Endothelial cell of hepatic sinusoid (primary cell): ENCODE measurements at regions not wholly inside any gene's neighbourhood (a gene's known extent, or its start where the extent isn't known, plus 50 kb on each side); places are given as distances from the start of the nearest gene placed in this dataset.

ENCODE experiments used
- in situ Hi-C: cut with HindIII; loops from 2 replicates; pipeline ENCODE4 v1.10.0; 2017; ENCODE audit warnings: low sequenced_read_pairs

DNA sequence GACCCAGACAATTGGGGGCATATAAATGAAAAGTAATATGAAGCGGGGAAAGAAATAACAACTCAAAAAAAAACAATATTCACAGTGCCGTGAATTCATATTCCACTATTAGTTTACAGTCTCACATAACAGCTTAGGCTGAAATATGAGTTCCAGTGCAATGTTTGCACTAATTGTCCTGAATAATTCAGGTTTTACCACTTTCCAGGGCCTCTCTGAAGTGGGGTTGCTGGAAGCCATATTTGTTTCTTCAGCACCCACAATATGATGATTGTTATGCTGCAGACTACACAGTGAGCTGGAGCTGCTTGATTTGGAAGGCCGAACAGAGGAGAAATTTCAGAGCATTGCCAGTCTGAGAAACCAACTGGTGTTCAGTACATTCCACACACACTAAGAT, 894.5 kb upstream of the ACVR2A start:
- in situ Hi-C loops = no loop called here

GRCh38 chr2:146949400-146949799, 895.4 kb upstream of the ACVR2A start:
- in situ Hi-C loops = no loop called here

GRCh38 chr2:146944601-146945000, 900.2 kb upstream of the ACVR2A start:
- in situ Hi-C loops = no loop called here

DNA sequence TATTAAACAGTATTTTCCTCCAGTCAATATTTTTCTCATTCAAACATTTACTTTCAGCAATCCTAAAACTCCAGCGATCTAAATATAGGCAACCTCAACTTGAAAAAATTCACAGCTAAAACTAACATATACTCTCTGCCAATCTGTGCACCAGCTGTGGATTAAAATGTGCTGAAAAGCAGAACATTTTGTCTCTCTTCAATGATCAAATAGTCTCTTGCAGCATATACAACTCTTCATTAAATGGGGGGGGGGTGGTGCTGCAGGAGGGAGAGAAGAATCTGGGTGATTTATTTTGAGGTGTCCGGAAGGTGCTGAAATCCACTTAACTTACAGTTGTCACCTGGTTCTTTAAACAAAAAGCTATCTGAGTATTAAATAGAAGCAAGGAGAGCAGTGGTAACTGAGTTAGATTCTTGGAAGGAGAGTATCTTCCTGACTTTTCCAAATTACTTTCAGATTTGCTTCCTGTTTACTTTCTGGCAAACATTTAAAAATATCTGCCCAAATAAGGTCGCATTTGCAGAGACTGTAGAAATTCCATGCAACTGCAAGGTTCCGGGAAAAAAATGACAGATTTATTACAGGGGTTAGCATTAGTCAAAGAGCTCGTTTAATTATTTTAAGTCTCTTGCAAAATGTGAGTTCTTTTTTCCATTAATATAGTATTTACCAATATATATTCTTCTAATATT, 904.7 kb upstream of the ACVR2A start:
- in situ Hi-C loops = no loop called here

- in situ Hi-C loops = loop anchor here (5.0 kb wide), 1 partner anchor 92 kb away; no protein-coding TSS in a partner anchor
Observed at GRCh38 chr2:146934921-146935320, 909.9 kb upstream of the ACVR2A start.

GRCh38 chr2:146931109-146931508, 913.7 kb upstream of the ACVR2A start:
- in situ Hi-C loops = loop anchor here (5.0 kb wide), 1 partner anchor 96 kb away; no protein-coding TSS in a partner anchor

GRCh38 chr2:146927080-146927711, 917.6 kb upstream of the ACVR2A start:
- in situ Hi-C loops = no loop called here

DNA sequence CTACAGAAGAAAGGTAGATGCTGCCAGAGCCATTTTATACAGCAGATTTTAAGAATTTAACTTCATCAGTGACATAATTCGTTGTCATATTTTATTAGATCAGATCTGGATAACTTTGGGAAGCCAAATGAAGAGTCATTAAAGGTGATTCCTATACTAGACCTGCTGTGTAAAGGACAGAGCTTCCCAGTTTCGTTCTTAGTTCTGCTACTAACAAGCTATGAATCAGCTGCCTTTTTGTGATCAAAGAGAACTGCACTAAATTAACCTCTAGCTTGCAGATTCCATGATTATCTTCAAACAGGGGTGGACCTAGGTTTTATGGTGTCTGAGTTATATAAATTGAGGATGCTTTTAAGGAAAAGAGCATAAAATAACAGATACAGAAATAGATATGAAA, 926.5 kb upstream of the ACVR2A start:
- in situ Hi-C loops = no loop called here

- in situ Hi-C loops = no loop called here
Observed at GRCh38 chr2:146917431-146918042, 927.3 kb upstream of the ACVR2A start.

DNA sequence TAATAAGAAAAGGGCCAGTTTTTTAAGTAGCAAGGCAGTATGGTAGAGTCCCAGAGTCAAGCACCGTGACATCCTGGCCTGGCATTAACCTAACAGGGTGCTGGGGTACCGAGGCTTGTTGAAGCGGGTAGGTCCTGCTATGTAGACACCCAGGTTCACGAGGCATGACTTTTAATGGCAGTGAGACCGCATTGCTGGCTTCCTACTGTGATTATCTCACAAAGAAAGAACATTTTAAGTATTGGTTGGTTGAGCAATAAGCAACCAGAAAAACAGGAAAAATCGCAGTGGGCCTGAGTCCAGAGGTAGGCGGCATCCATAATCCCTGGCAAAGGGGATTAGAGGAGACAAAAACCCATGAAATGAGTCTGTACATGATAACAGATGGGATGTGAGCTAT, 927.9 kb upstream of the ACVR2A start:
- in situ Hi-C loops = no loop called here

DNA sequence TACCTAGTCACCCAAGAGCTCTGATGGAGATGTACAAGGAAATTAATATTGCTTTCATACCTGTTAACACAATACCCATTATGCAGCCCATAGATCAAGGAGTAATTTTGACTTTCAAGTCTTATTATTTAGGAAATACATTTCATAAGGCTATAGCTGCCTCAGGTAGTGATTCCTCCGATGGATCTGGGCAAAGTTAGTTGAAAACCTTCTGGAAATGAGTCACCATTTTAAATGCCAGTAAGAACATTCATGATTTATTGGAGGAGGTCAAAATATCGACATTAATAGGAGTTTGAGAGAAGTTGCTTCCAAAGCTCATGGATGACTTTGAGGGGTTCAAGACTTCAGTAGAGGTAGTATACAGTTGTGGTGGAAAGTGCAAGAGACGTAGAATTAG, 931.4 kb upstream of the ACVR2A start:
- in situ Hi-C loops = no loop called here

GRCh38 chr2:146912536-146912935, 932.3 kb upstream of the ACVR2A start:
- in situ Hi-C loops = no loop called here

DNA sequence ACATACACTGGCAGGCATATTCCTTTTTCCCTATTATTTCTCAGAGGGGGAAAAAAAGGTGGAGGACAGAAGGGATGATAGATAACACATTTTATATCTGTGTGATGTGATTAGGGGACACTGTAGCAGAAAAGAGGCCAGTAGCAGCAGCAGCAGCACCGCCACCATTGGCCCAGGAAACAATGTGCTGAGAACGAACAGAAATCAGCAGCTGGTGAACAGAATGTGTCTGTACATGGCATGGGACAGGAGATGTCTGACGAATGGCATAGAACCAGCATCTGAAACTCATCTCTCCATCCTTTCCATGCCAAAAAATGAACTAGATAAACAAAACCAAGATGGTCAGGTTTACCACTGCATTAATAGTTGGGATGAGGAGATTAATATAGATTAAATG, 936.1 kb upstream of the ACVR2A start:
- in situ Hi-C loops = no loop called here

- in situ Hi-C loops = loop anchor here (5.0 kb wide), 1 partner anchor 56 kb away; no protein-coding TSS in a partner anchor
Observed at GRCh38 chr2:146898083-146898482, 946.7 kb upstream of the ACVR2A start.

DNA sequence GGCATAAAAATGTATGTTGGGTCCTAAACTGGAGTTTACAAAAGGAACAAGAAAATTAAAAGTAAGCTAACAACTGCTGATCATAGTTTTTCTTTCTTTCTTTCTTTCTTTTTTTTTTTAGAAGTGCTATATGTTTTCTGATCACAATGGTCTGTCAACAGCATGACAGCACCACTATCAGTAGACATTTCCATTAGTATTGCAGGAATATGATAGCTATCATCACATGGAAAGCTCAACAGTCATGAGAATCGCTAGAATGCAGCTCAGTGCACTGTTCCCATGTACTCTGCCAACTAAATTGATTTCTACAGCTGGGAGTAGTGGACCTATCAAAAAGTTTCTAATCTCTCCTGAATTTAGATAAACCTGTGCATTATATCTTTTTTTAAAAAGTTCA, 950.3 kb upstream of the ACVR2A start:
- in situ Hi-C loops = no loop called here

GRCh38 chr2:146893500-146894041, 951.3 kb upstream of the ACVR2A start:
- in situ Hi-C loops = no loop called here

DNA sequence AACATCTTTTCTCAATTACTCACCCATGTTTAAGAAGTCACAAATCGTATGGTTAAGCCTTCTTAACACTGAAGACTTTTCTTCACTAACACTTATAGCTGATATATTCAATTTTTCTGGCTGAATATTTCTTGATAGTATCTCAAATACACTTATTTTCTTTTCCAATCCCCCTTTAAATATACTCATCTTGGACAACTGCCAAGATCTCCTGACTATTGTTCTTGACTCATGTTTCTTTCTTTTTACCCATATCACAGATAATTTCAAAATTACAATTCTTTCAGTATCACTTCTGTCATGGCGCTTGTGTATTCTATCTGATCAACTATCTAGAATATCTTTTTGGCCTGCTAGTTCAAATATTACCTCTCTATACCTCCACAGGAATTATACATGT, 954.3 kb upstream of the ACVR2A start:
- in situ Hi-C loops = no loop called here

- in situ Hi-C loops = no loop called here
Observed at GRCh38 chr2:146879882-146880281, 964.9 kb upstream of the ACVR2A start.

DNA sequence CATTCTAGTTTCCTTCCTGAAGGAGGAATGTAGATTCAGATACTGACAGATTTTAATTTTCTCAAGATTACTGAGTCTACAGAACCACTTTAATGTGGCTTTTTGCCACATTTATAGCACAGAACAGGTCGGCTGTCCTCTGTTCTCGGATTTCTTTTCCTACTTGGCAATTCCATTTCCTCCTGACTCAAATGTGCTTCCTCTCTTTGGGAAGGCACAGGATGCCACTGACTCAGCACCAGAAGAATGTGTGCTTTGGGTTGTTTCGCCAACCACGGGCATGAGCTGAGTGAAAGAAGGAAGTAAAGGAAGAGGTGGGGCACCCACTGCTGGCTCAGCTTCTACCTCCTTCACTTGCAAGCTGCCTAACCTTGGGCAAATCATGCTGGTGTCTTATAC, 970.6 kb upstream of the ACVR2A start:
- in situ Hi-C loops = no loop called here

GRCh38 chr2:146873646-146874259, 971.1 kb upstream of the ACVR2A start:
- in situ Hi-C loops = no loop called here

GRCh38 chr2:146873056-146873455, 971.8 kb upstream of the ACVR2A start:
- in situ Hi-C loops = no loop called here
